HuH-7 (cell line): ENCODE measurements at regions not wholly inside any gene's neighbourhood (a gene's known extent, or its start where the extent isn't known, plus 50 kb on each side); places are given as distances from the start of the nearest gene placed in this dataset.
"Not testable (repeated sequence)": the region's sequence is repeated elsewhere in the genome, so short reads cannot be mapped to it uniquely, and the experiment has no call there.

Experiments
- DNase-seq: peaks from one replicate; pipeline ENCODE4 v3.0.0; 2011; ENCODE audit warnings: low spot score

DNA sequence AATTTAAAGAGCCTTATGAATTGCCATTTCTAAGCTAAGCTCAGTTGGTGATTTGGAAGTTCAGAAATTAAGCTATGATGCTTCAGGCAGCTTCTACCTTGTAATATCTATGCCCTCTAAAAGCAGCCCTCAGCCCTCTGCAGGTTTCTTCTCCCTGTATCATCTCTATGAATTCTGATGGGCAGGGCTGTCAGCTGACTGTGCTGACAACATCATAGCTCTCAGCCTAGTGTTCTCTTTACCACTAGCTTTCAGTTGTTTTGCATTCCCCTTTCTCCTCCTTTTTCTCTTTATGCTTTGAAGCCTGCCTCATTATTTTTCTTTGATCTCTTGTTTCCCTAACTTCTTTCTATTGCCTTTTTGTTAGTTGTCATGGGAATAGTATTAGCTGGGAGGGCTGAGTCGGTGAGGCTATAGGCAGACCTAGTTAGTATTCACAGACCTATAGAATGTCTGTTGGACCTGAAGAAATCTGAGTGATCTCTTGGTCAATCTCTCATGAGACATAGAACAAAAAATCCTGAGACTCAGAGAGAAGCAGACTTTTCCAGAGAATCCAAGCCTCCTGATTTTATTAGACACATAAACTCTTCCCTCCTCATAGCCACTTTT, 535.4 kb downstream of the RAB38 start:
- no peak for DNase-seq

- no peak for DNase-seq
Measured at GRCh38 chr11:87635001-87635400, 540.2 kb downstream of the RAB38 start.

GRCh38 chr11:87634331-87634730, 540.9 kb downstream of the RAB38 start:
- no peak for DNase-seq

GRCh38 chr11:87628957-87629356, 546.3 kb downstream of the RAB38 start:
- no peak for DNase-seq

GRCh38 chr11:87628026-87628580, 547.1 kb downstream of the RAB38 start:
- DNase-seq, result no peak

- not testable (repeated sequence) for DNase-seq
Measured at GRCh38 chr11:87623531-87624365, 551.5 kb downstream of the RAB38 start.

DNA sequence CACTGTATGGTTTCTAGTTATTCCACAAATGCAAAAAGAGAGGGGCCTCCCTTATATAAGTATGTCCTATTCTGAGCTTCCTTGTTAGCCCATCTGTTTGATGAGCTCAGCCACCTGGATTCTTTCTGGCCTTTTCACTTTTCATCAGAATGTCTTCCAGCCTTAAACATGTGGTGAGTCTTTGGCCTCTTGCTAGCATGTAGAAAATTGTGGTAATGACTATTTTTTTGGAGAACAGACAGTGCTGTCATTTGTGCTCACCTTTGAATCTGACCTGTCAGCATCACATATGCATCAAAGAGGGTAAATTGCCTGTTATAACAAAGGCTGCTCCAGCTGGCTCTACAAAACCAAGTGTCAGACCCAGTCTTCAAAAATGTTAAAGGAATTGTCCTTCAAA, 558.7 kb downstream of the RAB38 start:
- no peak for DNase-seq

DNA sequence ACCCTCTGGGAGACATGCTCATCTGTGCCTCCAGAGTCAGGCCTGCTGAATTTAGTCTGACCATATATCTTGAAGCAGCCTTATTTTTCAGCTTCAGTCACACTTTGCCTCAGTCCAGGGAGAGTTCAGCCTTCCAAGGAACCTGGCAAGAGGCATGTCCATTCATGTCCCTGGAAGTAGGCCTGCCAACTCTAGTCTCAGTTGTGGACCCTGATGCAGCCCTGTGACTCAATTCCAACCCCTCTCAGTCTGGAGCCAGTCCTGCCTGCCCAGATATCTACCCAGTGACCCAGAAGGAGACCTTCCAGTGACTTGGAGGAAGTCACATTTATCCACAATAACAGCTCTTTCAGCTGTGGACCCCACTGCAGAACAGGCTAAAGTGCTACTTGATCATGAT, 566.6 kb downstream of the TMEM135 start:
- no peak for DNase-seq

GRCh38 chr11:87603887-87604286, 566.2 kb downstream of the TMEM135 start:
- DNase-seq, result no peak

DNA sequence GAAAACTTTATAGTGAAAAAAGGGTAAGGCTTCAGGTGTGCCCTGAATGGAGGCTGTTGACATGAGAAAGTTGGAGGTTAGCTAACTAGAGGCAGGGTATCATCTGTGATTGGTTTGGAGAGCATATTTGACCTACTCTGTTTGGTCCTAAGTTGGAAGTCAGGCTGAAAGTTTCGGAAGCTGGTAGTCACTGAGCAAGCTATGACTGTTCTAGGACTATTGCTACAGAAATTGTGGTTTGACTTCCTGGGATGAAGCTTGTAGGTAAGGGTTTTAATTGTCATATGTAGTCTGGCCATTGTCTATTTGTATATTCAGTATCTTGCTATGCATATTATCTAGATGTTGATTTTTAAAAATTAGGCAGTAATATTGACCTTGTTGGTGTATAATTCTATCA, 565.0 kb downstream of the TMEM135 start:
- DNase-seq, result no peak

DNA sequence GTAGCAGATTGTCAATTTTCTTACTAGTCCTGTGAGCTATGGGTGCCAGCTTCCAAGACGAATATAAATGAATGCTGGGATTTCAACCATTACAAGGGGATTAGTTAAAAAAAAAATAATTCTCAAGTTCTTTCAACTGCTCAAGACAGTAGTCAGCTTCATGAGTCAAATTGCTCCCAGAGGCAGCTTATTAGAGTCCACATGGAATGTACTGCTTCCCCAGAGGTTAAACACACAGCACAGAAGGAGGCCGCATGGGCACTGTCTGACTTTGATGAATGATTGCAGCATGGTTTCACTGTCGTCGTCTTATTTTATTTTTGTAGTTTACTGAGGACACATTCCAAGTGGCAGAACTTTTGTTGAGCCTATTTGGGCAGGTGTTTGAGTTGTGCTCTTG, 563.2 kb downstream of the TMEM135 start:
- DNase-seq, result no peak

DNA sequence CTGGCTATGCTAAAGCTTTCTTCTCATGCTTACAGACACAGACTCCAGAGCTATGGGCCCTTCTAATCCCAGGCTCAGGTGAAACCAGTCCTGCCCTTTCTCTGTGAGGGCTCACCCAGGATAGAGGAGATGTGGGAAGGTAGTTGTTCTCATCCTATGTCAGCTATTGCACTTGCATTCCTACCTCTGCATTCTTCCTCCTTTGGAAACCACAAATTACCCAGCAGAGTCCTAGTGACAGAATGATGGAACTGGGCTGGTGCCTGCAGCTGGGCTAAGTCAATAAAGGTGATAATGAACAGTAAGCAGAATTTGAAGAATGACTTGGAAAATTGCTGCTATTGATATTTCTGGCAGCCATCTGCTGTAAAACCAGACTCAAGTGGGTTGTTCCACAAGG, 560.0 kb downstream of the TMEM135 start:
- no peak for DNase-seq

GRCh38 chr11:87596176-87596575, 558.4 kb downstream of the TMEM135 start:
- DNase-seq, result no peak

DNA sequence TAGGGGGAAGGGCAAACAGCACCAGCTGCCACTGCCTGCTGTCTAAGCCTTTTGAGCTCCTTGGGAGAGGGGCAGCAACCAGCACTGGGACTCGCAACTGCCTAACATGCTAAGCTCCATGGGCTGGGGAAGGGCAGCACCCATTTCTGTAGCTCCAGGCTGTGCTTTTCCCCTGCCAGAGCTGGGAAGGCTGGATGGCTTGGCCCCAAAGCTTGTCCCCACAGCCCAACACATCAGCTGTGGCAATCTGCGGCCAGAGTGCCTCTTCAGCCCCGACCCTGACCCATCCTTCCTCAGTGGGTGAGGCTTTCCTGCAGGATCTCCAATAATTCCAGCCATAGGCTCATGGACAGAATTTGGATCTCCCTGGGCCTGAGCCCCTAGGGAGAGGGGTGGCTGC, 551.3 kb downstream of the TMEM135 start:
- no peak for DNase-seq

DNA sequence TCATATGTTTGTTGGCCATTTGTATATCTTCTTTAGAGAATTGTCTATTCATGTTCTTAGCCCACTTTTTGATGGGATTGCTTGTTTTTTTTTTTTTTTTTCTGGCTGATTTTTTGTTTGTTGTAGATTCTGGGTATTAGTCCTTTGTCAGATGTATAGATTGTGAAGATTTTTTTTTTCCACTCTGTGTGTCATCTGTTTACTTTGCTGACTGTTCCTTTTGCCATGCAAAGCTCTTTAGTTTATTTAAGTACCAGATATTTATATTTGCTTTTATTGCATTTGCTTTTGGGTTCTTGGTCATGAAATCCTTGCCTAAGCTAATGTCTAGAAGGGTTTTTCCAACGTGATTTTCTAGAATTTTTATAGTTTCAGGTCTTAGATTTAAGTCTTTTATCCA, 547.9 kb downstream of the TMEM135 start:
- DNase-seq, result not testable (repeated sequence)

- no peak for DNase-seq
Measured at GRCh38 chr11:87583931-87584330, 546.2 kb downstream of the TMEM135 start.

GRCh38 chr11:87575088-87575487, 537.4 kb downstream of the TMEM135 start:
- no peak for DNase-seq

- DNase-seq, result no peak
Measured at GRCh38 chr11:87574193-87574592, 536.5 kb downstream of the TMEM135 start.

GRCh38 chr11:87573708-87574107, 536.0 kb downstream of the TMEM135 start:
- DNase-seq, result no peak

DNA sequence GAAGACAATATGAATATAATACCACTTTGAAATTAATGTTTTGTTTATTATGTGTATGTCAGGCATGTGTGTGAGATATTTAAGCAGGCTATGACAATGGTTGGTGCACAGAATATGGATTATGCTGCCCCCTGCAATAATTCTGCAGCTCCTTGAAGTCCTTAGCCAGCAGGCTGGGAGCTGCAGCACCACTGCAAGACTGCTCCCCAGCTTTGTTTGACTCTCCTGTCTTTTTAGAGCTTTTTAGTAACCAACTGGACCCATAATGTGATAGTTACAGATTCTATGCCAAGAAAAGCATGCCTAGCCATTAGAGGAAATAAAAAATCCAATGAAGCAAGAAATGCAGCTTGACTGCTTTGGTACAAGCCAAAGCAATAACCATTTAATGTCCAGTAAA, 535.1 kb downstream of the TMEM135 start:
- DNase-seq, result no peak

DNA sequence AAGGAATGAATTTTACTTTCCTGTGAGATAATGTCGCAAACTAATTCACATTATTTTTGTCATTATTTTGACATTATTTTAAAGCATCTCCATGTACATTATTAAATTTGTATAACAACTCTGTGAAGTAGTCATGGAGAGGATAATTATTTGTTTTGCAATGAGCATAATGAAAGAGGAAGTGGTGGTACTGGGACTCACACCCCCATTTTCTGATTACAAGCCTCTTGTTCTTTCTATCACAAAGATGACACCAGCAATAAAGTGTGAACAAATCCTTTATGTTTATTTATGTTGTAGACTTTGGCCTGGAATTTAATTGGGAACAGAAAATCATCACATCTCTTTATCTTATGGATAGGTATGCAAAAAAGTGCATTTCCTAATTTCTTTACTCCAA, 522.6 kb downstream of the TMEM135 start:
- no peak for DNase-seq

DNA sequence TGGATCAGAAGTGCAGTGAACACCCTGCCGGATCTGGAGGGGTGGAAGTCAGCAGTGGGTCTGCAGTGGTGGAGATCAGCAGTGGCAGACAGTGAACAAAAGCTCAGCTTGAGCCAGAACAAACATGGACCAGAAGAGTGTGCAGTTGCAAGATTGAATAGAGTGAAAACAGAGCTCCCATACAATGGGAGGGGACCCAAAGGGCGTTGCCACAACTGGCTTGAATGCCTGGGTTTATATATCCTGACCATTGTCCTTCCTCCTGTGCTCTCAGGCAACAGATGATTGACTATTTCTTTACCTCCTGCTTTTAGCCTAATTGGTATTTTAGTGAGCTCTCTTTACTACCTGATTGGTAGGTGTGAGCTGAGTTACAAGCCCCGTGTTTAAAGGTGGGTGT, 522.1 kb downstream of the TMEM135 start:
- DNase-seq, result not testable (repeated sequence)

DNA sequence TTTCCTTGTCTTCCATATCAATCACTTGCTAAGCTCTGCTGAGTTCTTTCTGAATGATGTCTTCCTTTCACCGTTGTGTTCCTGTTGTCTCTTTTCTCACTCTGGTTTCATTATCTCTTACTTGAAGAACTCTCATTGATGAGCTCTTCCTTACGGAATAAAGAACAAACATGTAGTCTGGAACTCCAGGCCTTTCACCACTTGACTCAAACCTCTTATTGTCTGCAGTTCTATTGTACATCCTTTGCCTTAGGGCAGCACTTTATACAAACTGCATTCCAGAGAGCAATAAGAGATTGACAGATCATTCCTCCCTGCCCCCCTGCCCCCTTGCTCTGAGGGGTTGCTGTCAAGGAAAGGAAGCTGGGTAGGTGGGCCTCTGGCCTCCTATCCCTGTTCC, 517.4 kb downstream of the TMEM135 start:
- DNase-seq, result no peak

- no peak for DNase-seq
Measured at GRCh38 chr11:87548797-87549196, 511.1 kb downstream of the TMEM135 start.
